GM23338 (cell line): ENCODE measurements at regions not wholly inside any gene's neighbourhood (a gene's known extent, or its start where the extent isn't known, plus 50 kb on each side); places are given as distances from the start of the nearest gene placed in this dataset.

Source experiments
- ATAC-seq: fragments of 200-7000 bp; cut with Tn5 transposase; 3 replicates; pipeline ENCODE4 v1.9.1; 2020
- DNase-seq: peaks from one replicate; pipeline ENCODE4 v3.0.0-alpha.2; 2015; ENCODE audit warnings: low spot score
- H2AFZ ChIP-seq: fragments of 200-600 bp; sonication (generic); 2 replicates; pipeline ENCODE4 v1.8.0; 2016; ENCODE audit warnings: antibody characterized with exemption, mild to moderate bottlenecking, moderate library complexity
- H3F3A ChIP-seq: fragments of 200-600 bp; sonication (generic); replicated peaks from 2 replicates; pipeline ENCODE4 v1.8.0; 2017; ENCODE audit warnings: antibody characterized with exemption, mixed run types, low read depth
- H3K27ac ChIP-seq: fragments of 200-600 bp; sonication (generic); 2 replicates; pipeline ENCODE4 v1.6.1; 2016; ENCODE audit warnings: low read depth
- H3K27me3 ChIP-seq: fragments of 200-600 bp; sonication (generic); 2 replicates; pipeline ENCODE4 v1.8.0; 2016; ENCODE audit warnings: mild to moderate bottlenecking, mixed run types, moderate library complexity; ENCODE audit not compliant: insufficient read depth
- H3K36me3 ChIP-seq: fragments of 200-600 bp; sonication (generic); 2 replicates; pipeline ENCODE4 v1.8.0; 2016; ENCODE audit warnings: mild to moderate bottlenecking; ENCODE audit not compliant: insufficient read depth
- H3K4me1 ChIP-seq: fragments of 200-600 bp; sonication (generic); 2 replicates; pipeline ENCODE4 v1.8.0; 2016; ENCODE audit warnings: mild to moderate bottlenecking, moderate library complexity; ENCODE audit not compliant: insufficient read depth
- H3K4me2 ChIP-seq: fragments of 200-600 bp; sonication (generic); 2 replicates; pipeline ENCODE4 v1.7.1; 2017; ENCODE audit warnings: mixed run types
- H3K4me3 ChIP-seq: fragments of 200-600 bp; sonication (generic); 2 replicates; pipeline ENCODE4 v1.6.1; 2016; ENCODE audit warnings: mixed run types
- H3K79me2 ChIP-seq: fragments of 200-600 bp; sonication (generic); replicated peaks from 2 replicates; pipeline ENCODE4 v1.8.0; 2017; ENCODE audit warnings: mild to moderate bottlenecking; ENCODE audit not compliant: insufficient read depth
- H3K9me2 ChIP-seq: fragments of 200-600 bp; sonication (generic); 2 replicates; pipeline ENCODE4 v1.8.0; 2017; ENCODE audit not compliant: insufficient read depth
- H4K20me1 ChIP-seq: fragments of 200-600 bp; sonication (generic); replicated peaks from 2 replicates; pipeline ENCODE4 v1.8.0; 2017; ENCODE audit warnings: mild to moderate bottlenecking; ENCODE audit not compliant: insufficient read depth
- H3K27ac Mint-ChIP-seq: 2 replicates; pipeline ENCODE4 v1.8.0; 2020; ENCODE audit warnings: inconsistent platforms, mild to moderate bottlenecking, moderate library complexity, mixed read lengths
- H3K27me3 Mint-ChIP-seq: 3 replicates; pipeline ENCODE4 v1.8.0; 2022; ENCODE audit warnings: low read depth, mild to moderate bottlenecking, moderate library complexity, mixed read lengths, inconsistent platforms; ENCODE audit not compliant: insufficient read depth, poor library complexity
- H3K36me3 Mint-ChIP-seq: 3 replicates; pipeline ENCODE4 v1.8.0; 2021; ENCODE audit warnings: low read depth, mild to moderate bottlenecking, inconsistent platforms, moderate library complexity, mixed read lengths
- H3K4me1 Mint-ChIP-seq: 3 replicates; pipeline ENCODE4 v1.8.0; 2020; ENCODE audit warnings: mild to moderate bottlenecking, inconsistent platforms, mixed read lengths
- H3K4me3 Mint-ChIP-seq: 3 replicates; pipeline ENCODE4 v1.8.0; 2021; ENCODE audit warnings: moderate library complexity, mild to moderate bottlenecking, inconsistent platforms, mixed read lengths
- H3K9me3 Mint-ChIP-seq: 3 replicates; pipeline ENCODE4 v1.8.0; 2020; ENCODE audit warnings: moderate library complexity, mild to moderate bottlenecking, inconsistent platforms, mixed read lengths
- CREB1 ChIP-seq: fragments of 250-450 bp; sonication (Bioruptor Pico); IDR thresholded peaks from 2 replicates; pipeline ENCODE4 v1.5.0; 2020; ENCODE audit warnings: low read depth, mild to moderate bottlenecking, moderate library complexity
- EZH2 ChIP-seq: fragments of 200-600 bp; sonication (generic); IDR thresholded peaks from one replicate; pipeline ENCODE4 v1.8.0; 2017; ENCODE audit warnings: antibody characterized with exemption, mild to moderate bottlenecking, low read depth; ENCODE audit not compliant: unreplicated experiment
- EZH2phosphoT487 ChIP-seq: fragments of 200-600 bp; sonication (generic); IDR thresholded peaks from one replicate; pipeline ENCODE4 v1.8.1; 2018; ENCODE audit warnings: antibody characterized with exemption; ENCODE audit not compliant: unreplicated experiment
- JUNB ChIP-seq: IDR thresholded peaks from one replicate; pipeline ENCODE4 v1.6.1; 2016; ENCODE audit warnings: antibody characterized with exemption; ENCODE audit not compliant: unreplicated experiment
- NANOG ChIP-seq: IDR thresholded peaks from 2 replicates; pipeline ENCODE4 v1.6.1; 2016; ENCODE audit warnings: antibody characterized with exemption, borderline replicate concordance
- POLR2AphosphoS5 ChIP-seq: IDR thresholded peaks from 2 replicates; pipeline ENCODE4 v1.6.1; 2016; ENCODE audit warnings: antibody characterized with exemption, low read depth
- STAT1 ChIP-seq: IDR thresholded peaks from one replicate; pipeline ENCODE4 v1.6.1; 2016; ENCODE audit warnings: antibody characterized with exemption; ENCODE audit not compliant: unreplicated experiment
- ZNF114 ChIP-seq: fragments of 250-450 bp; sonication (Bioruptor Pico); IDR thresholded peaks from 2 replicates; pipeline ENCODE4 v1.5.0; 2020; ENCODE audit warnings: mild to moderate bottlenecking, moderate library complexity
- ZNF331 ChIP-seq: fragments of 250-450 bp; sonication (Bioruptor Pico); IDR thresholded peaks from 2 replicates; pipeline ENCODE4 v1.5.0; 2020; ENCODE audit warnings: low read depth, mild to moderate bottlenecking, moderate library complexity
- TF ChIP-seq, protein P1 (sequence below), 2 experiments: fragments of 200-600 bp in 1 of 2; sonication (generic) in 1 of 2; conservative IDR thresholded peaks; 2 replicates each; pipeline versions ENCODE4 v1.5.1 to v1.6.1; 2016 to 2017; ENCODE audit warnings: antibody characterized with exemption in 2 of 2, low read depth in 2 of 2, mild to moderate bottlenecking in 2 of 2, moderate library complexity in 1 of 2
- TF ChIP-seq, protein P2 (sequence below): IDR thresholded peaks from one replicate; pipeline ENCODE4 v1.6.1; 2018; ENCODE audit warnings: antibody characterized with exemption; ENCODE audit not compliant: unreplicated experiment
- TF ChIP-seq, protein P3 (sequence below): IDR thresholded peaks from 2 replicates; pipeline ENCODE4 v1.6.1; 2016; ENCODE audit warnings: antibody characterized with exemption
- TF ChIP-seq, protein P4 (sequence below): fragments of 250-450 bp; sonication (Bioruptor Pico); IDR thresholded peaks from 2 replicates; pipeline ENCODE4 v1.5.0; 2020; ENCODE audit warnings: mild to moderate bottlenecking, moderate library complexity

DNA sequence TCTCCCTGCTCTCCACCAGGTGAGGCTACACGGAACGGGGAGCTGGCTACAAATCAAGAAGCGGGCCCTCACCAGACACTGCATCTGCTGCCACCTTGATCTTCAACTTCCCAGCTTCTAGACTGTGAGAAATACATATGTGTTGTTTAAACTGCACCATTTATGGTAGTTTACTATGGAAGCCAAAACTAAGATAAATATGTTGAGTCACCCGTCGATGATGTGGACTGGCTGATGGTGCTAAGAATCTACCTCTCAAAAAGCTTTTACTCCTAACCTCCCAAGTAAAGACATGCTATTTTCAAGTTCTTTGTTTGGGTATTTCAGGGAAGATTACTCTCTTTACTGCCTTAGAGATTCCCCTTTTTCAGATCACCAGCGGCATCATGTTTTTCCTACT, 110.9 kb downstream of the VGLL3 start:
- no peak overlapping the region for H3K27ac ChIP-seq
- TF ChIP-seq POLR2AphosphoS5 (no peak), ZNF331 (CRISPR knock-in tag) (no peak), STAT1 (no peak), EZH2phosphoT487 (no peak), CREB1 (no peak), JUNB (no peak), EZH2 (no peak), NANOG (no peak), ZNF114 (CRISPR knock-in tag) (no peak)
- TF ChIP-seq, protein P1, sequence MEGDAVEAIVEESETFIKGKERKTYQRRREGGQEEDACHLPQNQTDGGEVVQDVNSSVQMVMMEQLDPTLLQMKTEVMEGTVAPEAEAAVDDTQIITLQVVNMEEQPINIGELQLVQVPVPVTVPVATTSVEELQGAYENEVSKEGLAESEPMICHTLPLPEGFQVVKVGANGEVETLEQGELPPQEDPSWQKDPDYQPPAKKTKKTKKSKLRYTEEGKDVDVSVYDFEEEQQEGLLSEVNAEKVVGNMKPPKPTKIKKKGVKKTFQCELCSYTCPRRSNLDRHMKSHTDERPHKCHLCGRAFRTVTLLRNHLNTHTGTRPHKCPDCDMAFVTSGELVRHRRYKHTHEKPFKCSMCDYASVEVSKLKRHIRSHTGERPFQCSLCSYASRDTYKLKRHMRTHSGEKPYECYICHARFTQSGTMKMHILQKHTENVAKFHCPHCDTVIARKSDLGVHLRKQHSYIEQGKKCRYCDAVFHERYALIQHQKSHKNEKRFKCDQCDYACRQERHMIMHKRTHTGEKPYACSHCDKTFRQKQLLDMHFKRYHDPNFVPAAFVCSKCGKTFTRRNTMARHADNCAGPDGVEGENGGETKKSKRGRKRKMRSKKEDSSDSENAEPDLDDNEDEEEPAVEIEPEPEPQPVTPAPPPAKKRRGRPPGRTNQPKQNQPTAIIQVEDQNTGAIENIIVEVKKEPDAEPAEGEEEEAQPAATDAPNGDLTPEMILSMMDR (conservative IDR thresholded peaks at IDR 0.05; ENCODE audit: low read depth in 2 of 2), result no peak
- TF ChIP-seq, protein P2, sequence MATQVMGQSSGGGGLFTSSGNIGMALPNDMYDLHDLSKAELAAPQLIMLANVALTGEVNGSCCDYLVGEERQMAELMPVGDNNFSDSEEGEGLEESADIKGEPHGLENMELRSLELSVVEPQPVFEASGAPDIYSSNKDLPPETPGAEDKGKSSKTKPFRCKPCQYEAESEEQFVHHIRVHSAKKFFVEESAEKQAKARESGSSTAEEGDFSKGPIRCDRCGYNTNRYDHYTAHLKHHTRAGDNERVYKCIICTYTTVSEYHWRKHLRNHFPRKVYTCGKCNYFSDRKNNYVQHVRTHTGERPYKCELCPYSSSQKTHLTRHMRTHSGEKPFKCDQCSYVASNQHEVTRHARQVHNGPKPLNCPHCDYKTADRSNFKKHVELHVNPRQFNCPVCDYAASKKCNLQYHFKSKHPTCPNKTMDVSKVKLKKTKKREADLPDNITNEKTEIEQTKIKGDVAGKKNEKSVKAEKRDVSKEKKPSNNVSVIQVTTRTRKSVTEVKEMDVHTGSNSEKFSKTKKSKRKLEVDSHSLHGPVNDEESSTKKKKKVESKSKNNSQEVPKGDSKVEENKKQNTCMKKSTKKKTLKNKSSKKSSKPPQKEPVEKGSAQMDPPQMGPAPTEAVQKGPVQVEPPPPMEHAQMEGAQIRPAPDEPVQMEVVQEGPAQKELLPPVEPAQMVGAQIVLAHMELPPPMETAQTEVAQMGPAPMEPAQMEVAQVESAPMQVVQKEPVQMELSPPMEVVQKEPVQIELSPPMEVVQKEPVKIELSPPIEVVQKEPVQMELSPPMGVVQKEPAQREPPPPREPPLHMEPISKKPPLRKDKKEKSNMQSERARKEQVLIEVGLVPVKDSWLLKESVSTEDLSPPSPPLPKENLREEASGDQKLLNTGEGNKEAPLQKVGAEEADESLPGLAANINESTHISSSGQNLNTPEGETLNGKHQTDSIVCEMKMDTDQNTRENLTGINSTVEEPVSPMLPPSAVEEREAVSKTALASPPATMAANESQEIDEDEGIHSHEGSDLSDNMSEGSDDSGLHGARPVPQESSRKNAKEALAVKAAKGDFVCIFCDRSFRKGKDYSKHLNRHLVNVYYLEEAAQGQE, result no peak
- TF ChIP-seq, protein P3, sequence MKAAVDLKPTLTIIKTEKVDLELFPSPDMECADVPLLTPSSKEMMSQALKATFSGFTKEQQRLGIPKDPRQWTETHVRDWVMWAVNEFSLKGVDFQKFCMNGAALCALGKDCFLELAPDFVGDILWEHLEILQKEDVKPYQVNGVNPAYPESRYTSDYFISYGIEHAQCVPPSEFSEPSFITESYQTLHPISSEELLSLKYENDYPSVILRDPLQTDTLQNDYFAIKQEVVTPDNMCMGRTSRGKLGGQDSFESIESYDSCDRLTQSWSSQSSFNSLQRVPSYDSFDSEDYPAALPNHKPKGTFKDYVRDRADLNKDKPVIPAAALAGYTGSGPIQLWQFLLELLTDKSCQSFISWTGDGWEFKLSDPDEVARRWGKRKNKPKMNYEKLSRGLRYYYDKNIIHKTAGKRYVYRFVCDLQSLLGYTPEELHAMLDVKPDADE, result no peak
- TF ChIP-seq, protein P4, sequence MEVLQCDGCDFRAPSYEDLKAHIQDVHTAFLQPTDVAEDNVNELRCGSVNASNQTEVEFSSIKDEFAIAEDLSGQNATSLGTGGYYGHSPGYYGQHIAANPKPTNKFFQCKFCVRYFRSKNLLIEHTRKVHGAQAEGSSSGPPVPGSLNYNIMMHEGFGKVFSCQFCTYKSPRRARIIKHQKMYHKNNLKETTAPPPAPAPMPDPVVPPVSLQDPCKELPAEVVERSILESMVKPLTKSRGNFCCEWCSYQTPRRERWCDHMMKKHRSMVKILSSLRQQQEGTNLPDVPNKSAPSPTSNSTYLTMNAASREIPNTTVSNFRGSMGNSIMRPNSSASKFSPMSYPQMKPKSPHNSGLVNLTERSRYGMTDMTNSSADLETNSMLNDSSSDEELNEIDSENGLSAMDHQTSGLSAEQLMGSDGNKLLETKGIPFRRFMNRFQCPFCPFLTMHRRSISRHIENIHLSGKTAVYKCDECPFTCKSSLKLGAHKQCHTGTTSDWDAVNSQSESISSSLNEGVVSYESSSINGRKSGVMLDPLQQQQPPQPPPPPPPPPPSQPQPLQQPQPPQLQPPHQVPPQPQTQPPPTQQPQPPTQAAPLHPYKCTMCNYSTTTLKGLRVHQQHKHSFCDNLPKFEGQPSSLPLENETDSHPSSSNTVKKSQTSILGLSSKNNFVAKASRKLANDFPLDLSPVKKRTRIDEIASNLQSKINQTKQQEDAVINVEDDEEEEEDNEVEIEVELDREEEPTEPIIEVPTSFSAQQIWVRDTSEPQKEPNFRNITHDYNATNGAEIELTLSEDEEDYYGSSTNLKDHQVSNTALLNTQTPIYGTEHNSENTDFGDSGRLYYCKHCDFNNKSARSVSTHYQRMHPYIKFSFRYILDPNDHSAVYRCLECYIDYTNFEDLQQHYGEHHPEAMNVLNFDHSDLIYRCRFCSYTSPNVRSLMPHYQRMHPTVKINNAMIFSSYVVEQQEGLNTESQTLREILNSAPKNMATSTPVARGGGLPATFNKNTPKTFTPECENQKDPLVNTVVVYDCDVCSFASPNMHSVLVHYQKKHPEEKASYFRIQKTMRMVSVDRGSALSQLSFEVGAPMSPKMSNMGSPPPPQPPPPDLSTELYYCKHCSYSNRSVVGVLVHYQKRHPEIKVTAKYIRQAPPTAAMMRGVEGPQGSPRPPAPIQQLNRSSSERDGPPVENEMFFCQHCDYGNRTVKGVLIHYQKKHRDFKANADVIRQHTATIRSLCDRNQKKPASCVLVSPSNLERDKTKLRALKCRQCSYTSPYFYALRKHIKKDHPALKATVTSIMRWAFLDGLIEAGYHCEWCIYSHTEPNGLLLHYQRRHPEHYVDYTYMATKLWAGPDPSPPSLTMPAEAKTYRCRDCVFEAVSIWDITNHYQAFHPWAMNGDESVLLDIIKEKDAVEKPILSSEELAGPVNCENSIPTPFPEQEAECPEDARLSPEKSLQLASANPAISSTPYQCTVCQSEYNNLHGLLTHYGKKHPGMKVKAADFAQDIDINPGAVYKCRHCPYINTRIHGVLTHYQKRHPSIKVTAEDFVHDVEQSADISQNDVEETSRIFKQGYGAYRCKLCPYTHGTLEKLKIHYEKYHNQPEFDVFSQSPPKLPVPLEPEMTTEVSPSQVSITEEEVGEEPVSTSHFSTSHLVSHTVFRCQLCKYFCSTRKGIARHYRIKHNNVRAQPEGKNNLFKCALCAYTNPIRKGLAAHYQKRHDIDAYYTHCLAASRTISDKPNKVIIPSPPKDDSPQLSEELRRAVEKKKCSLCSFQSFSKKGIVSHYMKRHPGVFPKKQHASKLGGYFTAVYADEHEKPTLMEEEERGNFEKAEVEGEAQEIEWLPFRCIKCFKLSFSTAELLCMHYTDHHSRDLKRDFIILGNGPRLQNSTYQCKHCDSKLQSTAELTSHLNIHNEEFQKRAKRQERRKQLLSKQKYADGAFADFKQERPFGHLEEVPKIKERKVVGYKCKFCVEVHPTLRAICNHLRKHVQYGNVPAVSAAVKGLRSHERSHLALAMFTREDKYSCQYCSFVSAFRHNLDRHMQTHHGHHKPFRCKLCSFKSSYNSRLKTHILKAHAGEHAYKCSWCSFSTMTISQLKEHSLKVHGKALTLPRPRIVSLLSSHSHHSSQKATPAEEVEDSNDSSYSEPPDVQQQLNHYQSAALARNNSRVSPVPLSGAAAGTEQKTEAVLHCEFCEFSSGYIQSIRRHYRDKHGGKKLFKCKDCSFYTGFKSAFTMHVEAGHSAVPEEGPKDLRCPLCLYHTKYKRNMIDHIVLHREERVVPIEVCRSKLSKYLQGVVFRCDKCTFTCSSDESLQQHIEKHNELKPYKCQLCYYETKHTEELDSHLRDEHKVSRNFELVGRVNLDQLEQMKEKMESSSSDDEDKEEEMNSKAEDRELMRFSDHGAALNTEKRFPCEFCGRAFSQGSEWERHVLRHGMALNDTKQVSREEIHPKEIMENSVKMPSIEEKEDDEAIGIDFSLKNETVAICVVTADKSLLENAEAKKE (CRISPR knock-in tag), result no peak
- Mint-ChIP-seq H3K36me3 (peaks cover 17% of the 10 kb centered on the region; the same call in 2 of the 3 replicates), H3K27me3 (no peaks in the 10 kb centered on the region), H3K4me3 (no peak overlapping the region), H3K4me1 (peaks cover 21% of the 10 kb centered on the region; the same call in 2 of the 3 replicates), H3K9me3 (peaks cover 13% of the 10 kb centered on the region), H3K27ac (no peak overlapping the region)
- no peak overlapping the region for H2AFZ ChIP-seq
- no peaks in the 10 kb centered on the region for H3F3A ChIP-seq
- no peaks in the 10 kb centered on the region for H3K36me3 ChIP-seq
- no peaks in the 10 kb centered on the region for H3K27me3 ChIP-seq
- H3K4me2 ChIP-seq, result no peak overlapping the region
- no peak for DNase-seq
- no peaks in the 10 kb centered on the region; the same call in none of the 2 replicates for H3K9me2 ChIP-seq
- H3K4me3 ChIP-seq, result no peak overlapping the region
- H3K4me1 ChIP-seq, result peaks cover 15% of the 10 kb centered on the region
- H3K79me2 ChIP-seq, result no peaks in the 10 kb centered on the region
- H4K20me1 ChIP-seq, result no peaks in the 10 kb centered on the region
- no peak for ATAC-seq
